ENCODE measurements at regions not wholly inside any gene's neighbourhood (a gene's known extent, or its start where the extent isn't known, plus 50 kb on each side); places are given as distances from the start of the nearest gene placed in this dataset.
A peak's percentile ranks its signal among the peaks of the same experiment; 100 is the strongest.

- TF ChIP-seq, protein P1, sequence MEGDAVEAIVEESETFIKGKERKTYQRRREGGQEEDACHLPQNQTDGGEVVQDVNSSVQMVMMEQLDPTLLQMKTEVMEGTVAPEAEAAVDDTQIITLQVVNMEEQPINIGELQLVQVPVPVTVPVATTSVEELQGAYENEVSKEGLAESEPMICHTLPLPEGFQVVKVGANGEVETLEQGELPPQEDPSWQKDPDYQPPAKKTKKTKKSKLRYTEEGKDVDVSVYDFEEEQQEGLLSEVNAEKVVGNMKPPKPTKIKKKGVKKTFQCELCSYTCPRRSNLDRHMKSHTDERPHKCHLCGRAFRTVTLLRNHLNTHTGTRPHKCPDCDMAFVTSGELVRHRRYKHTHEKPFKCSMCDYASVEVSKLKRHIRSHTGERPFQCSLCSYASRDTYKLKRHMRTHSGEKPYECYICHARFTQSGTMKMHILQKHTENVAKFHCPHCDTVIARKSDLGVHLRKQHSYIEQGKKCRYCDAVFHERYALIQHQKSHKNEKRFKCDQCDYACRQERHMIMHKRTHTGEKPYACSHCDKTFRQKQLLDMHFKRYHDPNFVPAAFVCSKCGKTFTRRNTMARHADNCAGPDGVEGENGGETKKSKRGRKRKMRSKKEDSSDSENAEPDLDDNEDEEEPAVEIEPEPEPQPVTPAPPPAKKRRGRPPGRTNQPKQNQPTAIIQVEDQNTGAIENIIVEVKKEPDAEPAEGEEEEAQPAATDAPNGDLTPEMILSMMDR (conservative IDR thresholded peaks at IDR 0.05; ENCODE audit: control insufficient read depth, insufficient read depth, low read depth, low read length): no peak
- no peak overlapping the region for H3K4me3 ChIP-seq (ENCODE audit: control insufficient read depth, low read depth, low read length)
- peak; percentile 18 for DNase-seq (ENCODE audit: low read depth)
Measured at GRCh38 chr5:126251024-126251423, 172.2 kb upstream of the GRAMD2B start.

GRCh38 chr5:126253406-126253805 lies 169.8 kb upstream of the GRAMD2B start:
- no peak for DNase-seq (ENCODE audit: low read depth)
- TF ChIP-seq, protein P1 (conservative IDR thresholded peaks at IDR 0.05; ENCODE audit: control insufficient read depth, insufficient read depth, low read depth, low read length): no peak

GRCh38 chr5:126263591-126264184 lies 159.5 kb upstream of the GRAMD2B start:
- TF ChIP-seq, protein P1 (conservative IDR thresholded peaks at IDR 0.05; ENCODE audit: control insufficient read depth, insufficient read depth, low read depth, low read length): no peak
- DNase-seq (ENCODE audit: low read depth): no peak

More at GRCh38 chr5:126253406-126253805, 169.8 kb upstream of the GRAMD2B start:
- no peak overlapping the region for H3K4me3 ChIP-seq (ENCODE audit: control insufficient read depth, low read depth, low read length)

GRCh38 chr5:126265917-126266316 lies 157.3 kb upstream of the GRAMD2B start:
- DNase-seq (ENCODE audit: low read depth): no peak
- H3K4me3 ChIP-seq (ENCODE audit: control insufficient read depth, low read depth, low read length): no peak overlapping the region
- TF ChIP-seq, protein P1 (conservative IDR thresholded peaks at IDR 0.05; ENCODE audit: control insufficient read depth, insufficient read depth, low read depth, low read length): no peak

More at GRCh38 chr5:126263591-126264184, 159.5 kb upstream of the GRAMD2B start:
- no peak overlapping the region for H3K4me3 ChIP-seq (ENCODE audit: control insufficient read depth, low read depth, low read length)

- DNase-seq (ENCODE audit: low read depth): no peak
- no peak overlapping the region for H3K4me3 ChIP-seq (ENCODE audit: control insufficient read depth, low read depth, low read length)
- TF ChIP-seq, protein P1 (conservative IDR thresholded peaks at IDR 0.05; ENCODE audit: control insufficient read depth, insufficient read depth, low read depth, low read length): no peak
Measured at GRCh38 chr5:126267438-126267837, 155.8 kb upstream of the GRAMD2B start.

GRCh38 chr5:126268697-126269315 lies 154.4 kb upstream of the GRAMD2B start:
- no peak overlapping the region for H3K4me3 ChIP-seq (ENCODE audit: control insufficient read depth, low read depth, low read length)
- no peak for DNase-seq (ENCODE audit: low read depth)
- TF ChIP-seq, protein P1 (conservative IDR thresholded peaks at IDR 0.05; ENCODE audit: control insufficient read depth, insufficient read depth, low read depth, low read length): no peak

All from fibroblast of mammary gland (primary cell).